Endothelial cell of umbilical vein (primary cell): ENCODE measurements at regions not wholly inside any gene's neighbourhood (a gene's known extent, or its start where the extent isn't known, plus 50 kb on each side); places are given as distances from the start of the nearest gene placed in this dataset.

Experiments used
- EZH2 ChIP-seq: IDR thresholded peaks from 2 replicates; pipeline ENCODE4 v1.6.1; 2012; ENCODE audit warnings: borderline replicate concordance, low read depth, mild to moderate bottlenecking, moderate library complexity, low read length, inconsistent platforms; ENCODE audit not compliant: severe bottlenecking
- JUN ChIP-seq: IDR thresholded peaks from 2 replicates; pipeline ENCODE4 v1.6.1; 2011; ENCODE audit warnings: borderline replicate concordance, low read depth; ENCODE audit not compliant: insufficient read length, insufficient read depth
- POLR2A ChIP-seq: IDR thresholded peaks from 2 replicates; pipeline ENCODE4 v1.6.1; 2012; ENCODE audit warnings: low read depth, mild to moderate bottlenecking, control low read depth, low read length
- POLR2AphosphoS5 ChIP-seq: IDR thresholded peaks from 2 replicates; pipeline ENCODE4 v1.6.1; 2012; ENCODE audit warnings: low read depth, mild to moderate bottlenecking, control low read depth, low read length, moderate library complexity; ENCODE audit not compliant: insufficient read depth
- TF ChIP-seq, protein P1 (sequence below), 2 donors: IDR thresholded peaks; 1 replicate in 1 of 2; 2 replicates in 1 of 2; pipeline ENCODE4 v1.5.1; 2011; ENCODE audit warnings: low read length in 2 of 2, mild to moderate bottlenecking in 2 of 2, moderate library complexity in 2 of 2, control low read depth in 1 of 2, inconsistent platforms in 1 of 2, low read depth in 1 of 2; ENCODE audit not compliant: insufficient read depth in 1 of 2; ENCODE audit errors: extremely low read depth in 1 of 2
- TF ChIP-seq, protein P2 (sequence below): IDR thresholded peaks from 2 replicates; pipeline ENCODE4 v1.6.1; 2011; ENCODE audit not compliant: insufficient read depth, insufficient read length

DNA sequence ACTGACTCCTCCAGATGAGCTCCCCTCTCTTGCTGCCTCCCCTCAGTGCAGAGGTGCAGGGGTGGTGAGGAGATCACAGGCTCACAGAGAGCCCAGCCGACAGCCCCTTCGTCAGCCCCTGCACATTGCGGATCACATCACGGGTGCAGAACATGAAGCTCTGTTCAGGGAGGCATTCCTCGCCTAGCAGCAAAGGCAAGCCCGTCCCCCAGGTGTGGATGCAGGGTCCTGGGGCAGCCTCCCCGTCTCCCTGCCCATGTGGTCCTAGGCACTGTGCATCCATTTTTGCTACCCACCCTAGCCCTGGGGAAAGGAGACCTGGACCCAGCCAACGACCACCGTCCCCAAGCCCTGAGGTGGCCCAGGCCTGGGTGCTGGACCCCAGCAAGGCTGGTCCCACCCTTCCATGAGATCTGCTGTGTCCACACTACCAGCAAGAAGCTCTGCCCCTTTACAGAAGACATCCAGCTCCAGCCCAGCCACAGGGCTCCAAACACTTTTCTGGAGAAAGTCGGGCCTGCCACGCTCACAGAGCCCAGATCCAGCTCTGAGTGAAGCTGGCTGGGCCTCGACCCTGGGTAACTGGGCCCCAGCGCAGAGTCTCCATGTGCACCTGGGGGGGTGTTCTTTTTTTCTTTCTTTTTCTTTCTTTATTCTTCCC is 248.7 kb downstream of the NPHP4 start:
- TF ChIP-seq, protein P1, sequence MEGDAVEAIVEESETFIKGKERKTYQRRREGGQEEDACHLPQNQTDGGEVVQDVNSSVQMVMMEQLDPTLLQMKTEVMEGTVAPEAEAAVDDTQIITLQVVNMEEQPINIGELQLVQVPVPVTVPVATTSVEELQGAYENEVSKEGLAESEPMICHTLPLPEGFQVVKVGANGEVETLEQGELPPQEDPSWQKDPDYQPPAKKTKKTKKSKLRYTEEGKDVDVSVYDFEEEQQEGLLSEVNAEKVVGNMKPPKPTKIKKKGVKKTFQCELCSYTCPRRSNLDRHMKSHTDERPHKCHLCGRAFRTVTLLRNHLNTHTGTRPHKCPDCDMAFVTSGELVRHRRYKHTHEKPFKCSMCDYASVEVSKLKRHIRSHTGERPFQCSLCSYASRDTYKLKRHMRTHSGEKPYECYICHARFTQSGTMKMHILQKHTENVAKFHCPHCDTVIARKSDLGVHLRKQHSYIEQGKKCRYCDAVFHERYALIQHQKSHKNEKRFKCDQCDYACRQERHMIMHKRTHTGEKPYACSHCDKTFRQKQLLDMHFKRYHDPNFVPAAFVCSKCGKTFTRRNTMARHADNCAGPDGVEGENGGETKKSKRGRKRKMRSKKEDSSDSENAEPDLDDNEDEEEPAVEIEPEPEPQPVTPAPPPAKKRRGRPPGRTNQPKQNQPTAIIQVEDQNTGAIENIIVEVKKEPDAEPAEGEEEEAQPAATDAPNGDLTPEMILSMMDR (IDR thresholded peaks at IDR 0.05; ENCODE audit: extremely low read depth in 1 of 2, insufficient read depth in 1 of 2, low read depth in 1 of 2, low read length in 2 of 2) = no peak
- TF ChIP-seq POLR2AphosphoS5 (no peak), EZH2 (no peak), POLR2A (no peak), JUN (no peak)
- TF ChIP-seq, protein P2, sequence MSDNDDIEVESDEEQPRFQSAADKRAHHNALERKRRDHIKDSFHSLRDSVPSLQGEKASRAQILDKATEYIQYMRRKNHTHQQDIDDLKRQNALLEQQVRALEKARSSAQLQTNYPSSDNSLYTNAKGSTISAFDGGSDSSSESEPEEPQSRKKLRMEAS = no peak
